ENCODE measurements at regions not wholly inside any gene's neighbourhood (a gene's known extent, or its start where the extent isn't known, plus 50 kb on each side); places are given as distances from the start of the nearest gene placed in this dataset.

DNA sequence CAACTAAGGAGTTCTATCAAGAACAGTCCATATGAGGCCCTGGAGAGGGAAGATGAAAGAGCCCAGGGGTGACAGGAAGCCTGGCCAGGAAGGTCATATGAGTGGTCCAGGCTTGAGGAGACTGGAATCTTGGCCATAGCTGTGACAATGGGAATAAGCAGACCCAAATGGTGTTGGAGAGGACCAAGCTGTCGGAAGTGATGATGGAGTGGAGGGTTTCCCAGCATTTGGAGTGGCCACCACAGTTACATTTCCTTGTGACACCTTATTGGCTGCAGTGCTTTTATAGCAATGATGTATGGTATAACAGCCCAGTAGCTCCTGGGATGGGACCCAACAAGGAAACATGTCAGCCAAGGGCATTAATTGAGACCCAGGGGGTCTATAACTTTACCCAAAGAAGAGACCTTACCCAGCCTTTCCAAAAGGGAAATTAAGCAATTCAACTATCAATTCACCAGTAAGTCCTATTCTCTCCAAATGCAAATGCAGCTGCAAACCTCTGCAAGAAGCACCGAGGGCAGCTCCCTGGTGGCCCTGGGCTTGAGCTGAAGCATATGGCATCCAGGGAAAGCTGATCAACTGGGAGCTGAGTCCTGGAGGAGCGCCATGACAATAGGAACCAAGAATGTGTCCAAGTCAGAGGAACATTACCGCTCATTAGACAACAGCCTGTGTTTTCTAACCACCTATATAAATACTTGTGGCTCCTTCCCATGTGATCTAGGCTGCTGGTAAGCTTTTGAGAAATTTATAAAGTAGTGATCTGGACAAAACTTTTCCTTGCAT, 219.4 kb downstream of the SOD2 start:
- Histone ChIP-seq H3K4me3 (no peak overlapping the region), H3K36me3 (no peaks in the 10 kb centered on the region), H3K27me3 (no peaks in the 10 kb centered on the region), H3K9me3 (peaks cover 0 to 8% (median 0%) of the 10 kb centered on the region in 4 donors), H3K4me1 (no peaks in the 10 kb centered on the region), H3K27ac (no peak overlapping the region)
- 63 to 69% methylated on average over 4 of the region's 4 CpGs for WGBS, 2 donors
- no peak for DNase-seq (ENCODE audit: low spot score in 2 of 2)
- TF ChIP-seq POLR2A (IDR thresholded peaks at IDR 0.05), result no peak
- TF ChIP-seq EP300 (IDR thresholded peaks at IDR 0.05), result no peak
- no peak for TF ChIP-seq CTCF (IDR thresholded peaks at IDR 0.05)

DNA sequence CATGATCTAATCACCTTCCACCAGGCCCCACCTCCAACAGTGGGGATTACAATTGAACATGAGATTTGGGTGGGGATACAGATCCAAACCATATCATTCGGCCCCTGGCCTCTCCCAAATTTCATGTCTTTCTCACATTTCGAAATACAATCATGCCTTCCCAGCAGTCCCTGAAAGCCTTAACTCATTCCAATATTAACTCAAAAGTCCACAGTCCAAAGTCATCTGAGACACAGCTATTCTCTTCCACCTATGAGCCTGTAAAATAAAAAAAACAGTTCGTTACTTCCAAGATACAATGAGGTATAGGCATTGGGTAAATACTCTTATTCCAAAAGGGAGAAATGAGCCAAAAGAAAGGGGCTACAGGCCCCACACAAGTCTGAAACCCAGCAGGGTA, 222.6 kb downstream of the SOD2 start:
- no peak overlapping the region for H3K4me3 ChIP-seq
- H3K27ac ChIP-seq, result no peak overlapping the region
- no peak for DNase-seq (ENCODE audit: low spot score in 2 of 2)
- H3K36me3 ChIP-seq, result no peaks in the 10 kb centered on the region
- WGBS, 2 donors, result 88 to 93% methylated on average over 3 of the region's 3 CpGs
- no peaks in the 10 kb centered on the region for H3K4me1 ChIP-seq
- peaks cover 0 to 8% (median 0%) of the 10 kb centered on the region in 4 donors for H3K9me3 ChIP-seq
- TF ChIP-seq CTCF (IDR thresholded peaks at IDR 0.05) (no peak), EP300 (IDR thresholded peaks at IDR 0.05) (no peak), POLR2A (IDR thresholded peaks at IDR 0.05) (no peak)
- no peaks in the 10 kb centered on the region for H3K27me3 ChIP-seq

DNA sequence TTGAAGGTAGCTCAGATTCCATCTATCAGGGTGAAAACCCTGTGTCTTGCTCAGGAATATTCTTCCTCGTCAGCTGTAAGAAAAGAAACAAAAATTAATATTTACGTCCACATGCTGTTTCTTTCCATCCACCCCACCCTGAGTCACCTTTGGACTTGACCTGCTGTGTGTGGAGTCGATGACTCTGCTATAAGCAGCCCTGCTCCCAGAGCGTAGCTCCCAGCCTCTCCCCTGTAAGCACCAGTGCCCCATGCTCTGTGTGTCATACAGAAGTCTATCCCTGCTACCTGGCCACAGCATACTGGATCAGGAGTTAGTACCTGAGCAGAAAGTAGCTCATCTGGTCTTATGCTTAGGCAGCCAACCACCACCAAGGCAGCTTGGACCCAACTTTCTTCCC, 223.6 kb downstream of the SOD2 start:
- peaks cover 0 to 8% (median 0%) of the 10 kb centered on the region in 4 donors for H3K9me3 ChIP-seq
- no peak overlapping the region for H3K4me3 ChIP-seq
- DNase-seq (ENCODE audit: low spot score in 2 of 2), result no peak
- no peaks in the 10 kb centered on the region for H3K36me3 ChIP-seq
- H3K27me3 ChIP-seq, result no peaks in the 10 kb centered on the region
- no peaks in the 10 kb centered on the region for H3K4me1 ChIP-seq
- TF ChIP-seq CTCF (IDR thresholded peaks at IDR 0.05) (no peak), POLR2A (IDR thresholded peaks at IDR 0.05) (no peak), EP300 (IDR thresholded peaks at IDR 0.05) (no peak)
- 85 to 97% methylated on average over 4 of the region's 4 CpGs for WGBS, 2 donors
- H3K27ac ChIP-seq, result no peak overlapping the region

GRCh38 chr6:159468994-159469393, 224.0 kb downstream of the SOD2 start:
- Histone ChIP-seq H3K27me3 (no peaks in the 10 kb centered on the region), H3K27ac (no peak overlapping the region), H3K4me1 (no peaks in the 10 kb centered on the region), H3K36me3 (no peaks in the 10 kb centered on the region), H3K9me3 (peaks cover 0 to 8% (median 0%) of the 10 kb centered on the region in 4 donors), H3K4me3 (no peak overlapping the region)
- DNase-seq (ENCODE audit: low spot score in 2 of 2), result no peak
- WGBS, 2 donors, result 68 to 73% methylated on average over 3 of the region's 3 CpGs
- TF ChIP-seq POLR2A (IDR thresholded peaks at IDR 0.05) (no peak), EP300 (IDR thresholded peaks at IDR 0.05) (no peak), CTCF (IDR thresholded peaks at IDR 0.05) (no peak)

GRCh38 chr6:159467473-159468041, 225.5 kb downstream of the SOD2 start:
- DNase-seq (ENCODE audit: low spot score in 2 of 2), result no peak
- no peaks in the 10 kb centered on the region for H3K4me1 ChIP-seq
- TF ChIP-seq EP300 (IDR thresholded peaks at IDR 0.05) (no peak), POLR2A (IDR thresholded peaks at IDR 0.05) (no peak), CTCF (IDR thresholded peaks at IDR 0.05) (no peak)
- no peaks in the 10 kb centered on the region for H3K36me3 ChIP-seq
- H3K27ac ChIP-seq, result no peak overlapping the region
- H3K9me3 ChIP-seq, result peaks cover 0 to 8% (median 0%) of the 10 kb centered on the region in 4 donors
- H3K27me3 ChIP-seq, result no peaks in the 10 kb centered on the region
- WGBS, 2 donors, result 51 to 62% methylated on average over 5 of the region's 5 CpGs
- no peak overlapping the region for H3K4me3 ChIP-seq

All from tibial nerve (tissue), 4 donors.